Upper lobe of left lung (tissue), 4 donors: ENCODE measurements at regions not wholly inside any gene's neighbourhood (a gene's known extent, or its start where the extent isn't known, plus 50 kb on each side); places are given as distances from the start of the nearest gene placed in this dataset.

Experiments used
- CTCF ChIP-seq, 6 experiments: fragments of 450-650 bp in 4 of 6; fragments of 200-600 bp in 2 of 6; sonication (generic) in 2 of 6; IDR thresholded peaks; one replicate each; pipeline ENCODE4 v1.5.1; 2016 to 2019; ENCODE audit warnings: antibody characterized with exemption in 6 of 6
- POLR2A ChIP-seq, 4 donors: fragments of 450-650 bp; IDR thresholded peaks; one replicate each; pipeline ENCODE4 v1.5.1; 2016 to 2017; ENCODE audit warnings: antibody characterized with exemption in 4 of 4, mild to moderate bottlenecking in 2 of 4

GRCh38 chr1:14494911-14495310 is 103.6 kb upstream of the KAZN start:
- TF ChIP-seq CTCF (IDR thresholded peaks at IDR 0.05) (no peak), POLR2A (IDR thresholded peaks at IDR 0.05) (no peak)
